ENCODE measurements at regions not wholly inside any gene's neighbourhood (a gene's known extent, or its start where the extent isn't known, plus 50 kb on each side); places are given as distances from the start of the nearest gene placed in this dataset.

GRCh38 chr10:120313715-120314114, 143.3 kb upstream of the PLPP4 start:
- no peaks in the 10 kb centered on the region for H3K36me3 ChIP-seq
- no peaks in the 10 kb centered on the region for H3K9me3 ChIP-seq (ENCODE audit: severe bottlenecking)
- no peaks in the 10 kb centered on the region for H3K27me3 ChIP-seq (ENCODE audit: insufficient read depth, low read depth, severe bottlenecking)
- no peak overlapping the region for H3K4me3 ChIP-seq (ENCODE audit: low read depth, low read length)
- no peak for DNase-seq
- no peak overlapping the region for H3K27ac ChIP-seq
- no peak for TF ChIP-seq CTCF (IDR thresholded peaks at IDR 0.05; ENCODE audit: low read depth, low read length)

GRCh38 chr10:120314442-120314841, 142.6 kb upstream of the PLPP4 start:
- no peak for DNase-seq
- no peak for TF ChIP-seq CTCF (IDR thresholded peaks at IDR 0.05; ENCODE audit: low read depth, low read length)
- no peak overlapping the region for H3K27ac ChIP-seq
- no peaks in the 10 kb centered on the region for H3K27me3 ChIP-seq (ENCODE audit: insufficient read depth, low read depth, severe bottlenecking)
- no peaks in the 10 kb centered on the region for H3K9me3 ChIP-seq (ENCODE audit: severe bottlenecking)
- H3K4me3 ChIP-seq (ENCODE audit: low read depth, low read length), result no peak overlapping the region
- no peaks in the 10 kb centered on the region for H3K36me3 ChIP-seq

- no peaks in the 10 kb centered on the region for H3K36me3 ChIP-seq
- H3K27ac ChIP-seq, result no peak overlapping the region
- DNase-seq, result no peak
- H3K27me3 ChIP-seq (ENCODE audit: insufficient read depth, low read depth, severe bottlenecking), result no peaks in the 10 kb centered on the region
- H3K9me3 ChIP-seq (ENCODE audit: severe bottlenecking), result no peaks in the 10 kb centered on the region
- H3K4me3 ChIP-seq (ENCODE audit: low read depth, low read length), result no peak overlapping the region
- no peak for TF ChIP-seq CTCF (IDR thresholded peaks at IDR 0.05; ENCODE audit: low read depth, low read length)
Observed at GRCh38 chr10:120318862-120319261, 138.2 kb upstream of the PLPP4 start.

- no peak overlapping the region for H3K27ac ChIP-seq
- H3K9me3 ChIP-seq (ENCODE audit: severe bottlenecking), result no peaks in the 10 kb centered on the region
- TF ChIP-seq CTCF (IDR thresholded peaks at IDR 0.05; ENCODE audit: low read depth, low read length), result no peak
- no peaks in the 10 kb centered on the region for H3K27me3 ChIP-seq (ENCODE audit: insufficient read depth, low read depth, severe bottlenecking)
- no peaks in the 10 kb centered on the region for H3K36me3 ChIP-seq
- DNase-seq, result no peak
- no peak overlapping the region for H3K4me3 ChIP-seq (ENCODE audit: low read depth, low read length)
Observed at GRCh38 chr10:120327675-120328074, 129.4 kb upstream of the PLPP4 start.

GRCh38 chr10:120328647-120329046, 128.4 kb upstream of the PLPP4 start:
- Histone ChIP-seq H3K27me3 (ENCODE audit: insufficient read depth, low read depth, severe bottlenecking) (no peaks in the 10 kb centered on the region), H3K4me3 (ENCODE audit: low read depth, low read length) (no peak overlapping the region), H3K9me3 (ENCODE audit: severe bottlenecking) (no peaks in the 10 kb centered on the region), H3K36me3 (no peaks in the 10 kb centered on the region), H3K27ac (no peak overlapping the region)
- TF ChIP-seq CTCF (IDR thresholded peaks at IDR 0.05; ENCODE audit: low read depth, low read length), result no peak
- no peak for DNase-seq

GRCh38 chr10:120335553-120335952, 121.5 kb upstream of the PLPP4 start:
- H3K4me3 ChIP-seq (ENCODE audit: low read depth, low read length), result no peak overlapping the region
- TF ChIP-seq CTCF (IDR thresholded peaks at IDR 0.05; ENCODE audit: low read depth, low read length), result no peak
- no peak overlapping the region for H3K27ac ChIP-seq
- H3K27me3 ChIP-seq (ENCODE audit: insufficient read depth, low read depth, severe bottlenecking), result no peaks in the 10 kb centered on the region
- no peaks in the 10 kb centered on the region for H3K9me3 ChIP-seq (ENCODE audit: severe bottlenecking)
- H3K36me3 ChIP-seq, result no peaks in the 10 kb centered on the region
- no peak for DNase-seq

All from WERI-Rb-1 (cell line).